Endothelial cell of umbilical vein (primary cell): ENCODE measurements at regions not wholly inside any gene's neighbourhood (a gene's known extent, or its start where the extent isn't known, plus 50 kb on each side); places are given as distances from the start of the nearest gene placed in this dataset.

ENCODE experiments used
- BruUV-seq: library from RNA; stranded (reverse); fragments of 400-500 nt; replicated peaks from 2 replicates; lab custom pipeline; 2021; lab: Mats Ljungman, UMichigan
- CTCF ChIA-PET: fragments of 300-600, 350-600 bp; sonication (Branson Sonifier 250); formaldehyde crosslinking; loops from one replicate; lab custom pipeline; 2021; ENCODE audit warnings: antibody characterized with exemption, inconsistent platforms; lab: Charles Lee
- POLR2A ChIA-PET: fragments of 300-600, 350-600 bp; sonication (Branson Sonifier 250); formaldehyde crosslinking; loops from one replicate; lab custom pipeline; 2021; ENCODE audit warnings: antibody characterized with exemption, inconsistent platforms; lab: Charles Lee
- DNase-seq: peaks from one replicate; pipeline ENCODE4 v3.0.0-alpha.2; 2011; ENCODE audit warnings: low read depth, low spot score
- FAIRE-seq: peaks from 2 replicates; lab custom pipeline; 2011; peaks lifted over from hg19 to GRCh38; lab: Jason Lieb, UNC
- H2AFZ ChIP-seq: 2 replicates; pipeline ENCODE4 v1.6.0; 2012; ENCODE audit warnings: low read depth, low read length, control low read depth, inconsistent platforms
- H3K27ac ChIP-seq: 2 replicates; pipeline ENCODE4 v1.5.1; 2011; ENCODE audit warnings: low read depth, mild to moderate bottlenecking, control low read depth, low read length, moderate library complexity; ENCODE audit not compliant: insufficient read depth
- H3K27me3 ChIP-seq, 2 experiments: 2 replicates each; pipeline versions ENCODE4 v1.6.0 to v1.6.1; 2011; ENCODE audit warnings: low read length in 2 of 2, mixed read lengths in 1 of 2; ENCODE audit not compliant: control insufficient read depth in 2 of 2, insufficient read depth in 2 of 2
- H3K36me3 ChIP-seq, 2 experiments: 2 replicates in 1 of 2; 3 replicates in 1 of 2; pipeline ENCODE4 v1.5.1; 2011; ENCODE audit warnings: low read length in 2 of 2, mild to moderate bottlenecking in 1 of 2, moderate library complexity in 1 of 2; ENCODE audit not compliant: control insufficient read depth in 2 of 2, insufficient read depth in 2 of 2; ENCODE audit errors: extremely low read depth in 1 of 2
- H3K4me1 ChIP-seq: 3 replicates; pipeline ENCODE4 v1.5.1; 2011; ENCODE audit warnings: mild to moderate bottlenecking, low read length; ENCODE audit not compliant: control insufficient read depth, insufficient read depth; ENCODE audit errors: extremely low read depth
- H3K4me2 ChIP-seq: 2 replicates; pipeline ENCODE4 v1.6.1; 2011; ENCODE audit warnings: low read length, control low read depth, mixed read lengths; ENCODE audit not compliant: insufficient read depth
- H3K4me3 ChIP-seq, 3 experiments: fragments of 200-600 bp in 1 of 3; sonication (generic), shearing (Covaris generic) in 1 of 3; replicated peaks in 1 of 3; 2 replicates each; pipeline ENCODE4 v1.5.1; 2011 to 2016; ENCODE audit warnings: control low read depth in 3 of 3, low read length in 3 of 3, mild to moderate bottlenecking in 2 of 3, inconsistent platforms in 1 of 3, low read depth in 1 of 3, moderate library complexity in 1 of 3; ENCODE audit not compliant: insufficient read depth in 1 of 3
- H3K79me2 ChIP-seq: 2 replicates; pipeline ENCODE4 v1.6.0; 2012; ENCODE audit warnings: low read length, inconsistent platforms; ENCODE audit not compliant: control insufficient read depth, insufficient read depth
- H3K9ac ChIP-seq: replicated peaks from 2 replicates; pipeline ENCODE3; 2011; ENCODE audit warnings: low read length, control low read depth; ENCODE audit not compliant: insufficient read depth; ENCODE audit errors: extremely low read depth
- H3K9me1 ChIP-seq: replicated peaks from 3 replicates; pipeline ENCODE4 v1.6.0; 2011; ENCODE audit warnings: mild to moderate bottlenecking, low read length; ENCODE audit not compliant: control insufficient read depth, insufficient read depth; ENCODE audit errors: extremely low read depth
- H3K9me3 ChIP-seq: replicated peaks from 2 replicates; pipeline ENCODE4 v1.5.1; 2012; ENCODE audit warnings: low read length, inconsistent platforms; ENCODE audit not compliant: control insufficient read depth, insufficient read depth
- H4K20me1 ChIP-seq: replicated peaks from 2 replicates; pipeline ENCODE3; 2011; ENCODE audit warnings: mild to moderate bottlenecking, low read length; ENCODE audit not compliant: control insufficient read depth, insufficient read depth; ENCODE audit errors: extremely low read depth
- CTCF ChIP-seq, 2 donors: IDR thresholded peaks; 1 replicate in 1 of 2; 2 replicates in 1 of 2; pipeline ENCODE4 v1.5.1; 2011; ENCODE audit warnings: low read length in 2 of 2, mild to moderate bottlenecking in 2 of 2, moderate library complexity in 2 of 2, control low read depth in 1 of 2, inconsistent platforms in 1 of 2, low read depth in 1 of 2; ENCODE audit not compliant: insufficient read depth in 1 of 2; ENCODE audit errors: extremely low read depth in 1 of 2
- EZH2 ChIP-seq: IDR thresholded peaks from 2 replicates; pipeline ENCODE4 v1.6.1; 2012; ENCODE audit warnings: borderline replicate concordance, low read depth, mild to moderate bottlenecking, moderate library complexity, low read length, inconsistent platforms; ENCODE audit not compliant: severe bottlenecking
- FOS ChIP-seq: IDR thresholded peaks from 2 replicates; pipeline ENCODE4 v1.6.1; 2011; ENCODE audit warnings: mild to moderate bottlenecking, low read length, moderate library complexity, borderline replicate concordance; ENCODE audit not compliant: insufficient read depth
- GATA2 ChIP-seq: IDR thresholded peaks from 2 replicates; pipeline ENCODE4 v1.7.0; 2011; ENCODE audit warnings: low read depth, mild to moderate bottlenecking, moderate library complexity, mixed read lengths, low read length; ENCODE audit not compliant: insufficient read length, insufficient read depth
- JUN ChIP-seq: IDR thresholded peaks from 2 replicates; pipeline ENCODE4 v1.6.1; 2011; ENCODE audit warnings: borderline replicate concordance, low read depth; ENCODE audit not compliant: insufficient read length, insufficient read depth
- MAX ChIP-seq: IDR thresholded peaks from 2 replicates; pipeline ENCODE4 v1.6.1; 2011; ENCODE audit not compliant: insufficient read depth, insufficient read length
- MYC ChIP-seq: IDR thresholded peaks from one replicate; pipeline ENCODE4 v1.6.1; 2011; ENCODE audit warnings: mild to moderate bottlenecking, low read depth, low read length
- POLR2A ChIP-seq: IDR thresholded peaks from 2 replicates; pipeline ENCODE4 v1.6.1; 2012; ENCODE audit warnings: low read depth, mild to moderate bottlenecking, control low read depth, low read length
- POLR2AphosphoS5 ChIP-seq: IDR thresholded peaks from 2 replicates; pipeline ENCODE4 v1.6.1; 2012; ENCODE audit warnings: low read depth, mild to moderate bottlenecking, control low read depth, low read length, moderate library complexity; ENCODE audit not compliant: insufficient read depth
- dilution Hi-C: fragments of 300-500 bp; cut with MboI; formaldehyde crosslinking; loops from one replicate; pipeline ENCODE4 v1.15.0; 2019; ENCODE audit warnings: low sequenced_read_pairs; ENCODE audit not compliant: extremely low pct_ligation_motif_present
- intact Hi-C: fragments of 100-400 bp; cut with micrococcal nuclease; formaldehyde crosslinking; loops from one replicate; pipeline ENCODE4 v1.10.0; 2022

- H3K27me3 ChIP-seq = peaks cover 9 to 10% of the 10 kb centered on the region in 2 experiments
- DNase-seq = no peak
- BruUV-seq = no TSS peak
- CTCF ChIA-PET = interaction anchor here (1.0 kb wide), 1 partner anchor 23 kb away, joined by 3 read pairs; no protein-coding TSS in a partner anchor
- no peak overlapping the region for H3K4me3 ChIP-seq
- no peak overlapping the region for H3K27ac ChIP-seq
- H3K9ac ChIP-seq = no peak overlapping the region
- dilution Hi-C loops (no loop called here), intact Hi-C loops (no loop called here)
- no peaks in the 10 kb centered on the region for H3K79me2 ChIP-seq
- no peaks in the 10 kb centered on the region for H3K4me1 ChIP-seq
- H2AFZ ChIP-seq = no peak overlapping the region
- FAIRE-seq = no peak
- no peak for TF ChIP-seq JUN
- TF ChIP-seq POLR2A = no peak
- TF ChIP-seq GATA2 = no peak
- TF ChIP-seq FOS = no peak
- TF ChIP-seq EZH2 = no peak
- TF ChIP-seq MAX = no peak
- TF ChIP-seq CTCF (IDR thresholded peaks at IDR 0.05; ENCODE audit: extremely low read depth in 1 of 2, insufficient read depth in 1 of 2, low read depth in 1 of 2, low read length in 2 of 2) = no peak
- TF ChIP-seq POLR2AphosphoS5 = no peak
- no peak for TF ChIP-seq MYC
- no peaks in the 10 kb centered on the region for H3K9me1 ChIP-seq
- no peaks in the 10 kb centered on the region for H3K36me3 ChIP-seq
- POLR2A ChIA-PET = no interaction called here
- no peaks in the 10 kb centered on the region for H4K20me1 ChIP-seq
- no peak overlapping the region for H3K4me2 ChIP-seq
- H3K9me3 ChIP-seq = no peaks in the 10 kb centered on the region
Measured at GRCh38 chr5:56575821-56576220, 239.5 kb upstream of the MAP3K1 start.
